ENCODE measurements at regions not wholly inside any gene's neighbourhood (a gene's known extent, or its start where the extent isn't known, plus 50 kb on each side); places are given as distances from the start of the nearest gene placed in this dataset.
"Not testable (repeated sequence)": the region's sequence is repeated elsewhere in the genome, so short reads cannot be mapped to it uniquely, and the experiment has no call there.

DNA sequence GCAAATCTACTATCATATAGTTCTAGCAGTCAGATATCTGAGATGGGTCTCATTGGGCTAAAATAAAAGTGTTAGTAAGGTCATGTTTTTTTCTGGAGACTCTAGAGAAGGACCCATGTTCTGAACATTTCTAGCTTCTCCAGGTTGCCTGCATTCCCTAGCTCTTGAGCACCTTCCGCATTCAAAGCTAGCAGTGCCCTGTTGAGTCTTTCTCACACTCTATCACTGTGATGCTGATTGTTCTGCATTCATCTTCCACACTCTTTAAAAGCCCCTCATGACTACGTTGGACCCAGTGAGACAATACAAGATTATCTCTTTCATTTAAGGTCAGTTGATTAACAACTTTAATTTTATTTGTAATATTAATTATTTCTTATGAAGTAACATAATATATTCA is 433.3 kb upstream of the CHORDC1 start:
- no peak overlapping the region for H3K4me3 Mint-ChIP-seq
- H3K36me3 Mint-ChIP-seq (ENCODE audit: insufficient read depth) = no peaks in the 10 kb centered on the region
- no peaks in the 10 kb centered on the region for H3K4me1 Mint-ChIP-seq (ENCODE audit: low read depth)
- ATAC-seq (no peak), DNase-seq (no peak)
- peaks cover 5% of the 10 kb centered on the region for H3K9me3 Mint-ChIP-seq
- H3K27me3 Mint-ChIP-seq (ENCODE audit: low read depth) = no peaks in the 10 kb centered on the region

DNA sequence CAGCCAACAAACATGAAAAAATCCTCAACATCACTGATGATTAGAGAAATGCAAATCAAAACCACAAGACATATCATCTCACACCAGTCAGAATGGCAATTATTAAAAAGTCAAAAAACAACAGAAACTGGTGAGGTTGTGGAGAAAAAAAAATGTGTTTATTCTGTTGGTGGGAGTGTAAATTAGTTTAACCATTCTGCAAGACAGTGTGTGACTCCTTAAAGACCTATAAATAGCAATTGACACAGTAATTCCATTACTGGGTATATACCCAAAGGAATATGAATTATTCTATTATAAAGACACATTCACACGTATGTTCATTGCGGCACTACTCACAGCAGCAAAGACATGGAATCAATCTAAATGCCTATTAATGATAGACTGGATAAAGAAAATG is 427.3 kb upstream of the CHORDC1 start:
- H3K4me1 Mint-ChIP-seq (ENCODE audit: low read depth) = no peaks in the 10 kb centered on the region
- no peaks in the 10 kb centered on the region for H3K36me3 Mint-ChIP-seq (ENCODE audit: insufficient read depth)
- no peak overlapping the region for H3K4me3 Mint-ChIP-seq
- H3K9me3 Mint-ChIP-seq = peaks cover 5% of the 10 kb centered on the region
- H3K27me3 Mint-ChIP-seq (ENCODE audit: low read depth) = no peaks in the 10 kb centered on the region
- DNase-seq = no peak
- no peak for ATAC-seq

DNA sequence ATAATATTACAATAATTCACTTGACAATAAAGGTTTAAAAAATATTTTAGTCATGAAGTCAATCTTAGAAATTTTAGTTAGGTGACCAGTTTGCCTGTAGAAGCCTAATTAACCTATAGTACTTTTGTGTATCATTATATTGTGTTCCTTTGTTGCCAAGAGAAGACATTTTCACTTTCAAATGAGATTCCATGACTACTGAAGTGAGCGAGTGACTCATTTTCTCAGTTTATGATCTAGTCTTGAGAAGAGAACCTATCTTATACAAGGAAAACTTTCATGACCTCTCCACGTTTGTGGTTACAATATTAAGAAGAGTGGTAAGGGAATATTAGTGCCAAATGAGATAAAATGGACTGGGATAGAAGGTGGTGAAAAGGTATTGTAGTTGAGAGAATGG is 423.9 kb upstream of the CHORDC1 start:
- Mint-ChIP-seq H3K4me3 (no peak overlapping the region), H3K4me1 (ENCODE audit: low read depth) (no peaks in the 10 kb centered on the region), H3K9me3 (no peaks in the 10 kb centered on the region), H3K27me3 (ENCODE audit: low read depth) (no peaks in the 10 kb centered on the region), H3K36me3 (ENCODE audit: insufficient read depth) (no peaks in the 10 kb centered on the region)
- ATAC-seq (no peak), DNase-seq (no peak)

- no peaks in the 10 kb centered on the region for H3K9me3 Mint-ChIP-seq
- no peaks in the 10 kb centered on the region for H3K36me3 Mint-ChIP-seq (ENCODE audit: insufficient read depth)
- H3K4me1 Mint-ChIP-seq (ENCODE audit: low read depth) = no peaks in the 10 kb centered on the region
Measured at GRCh38 chr11:90646266-90646665, 423.4 kb upstream of the CHORDC1 start.

DNA sequence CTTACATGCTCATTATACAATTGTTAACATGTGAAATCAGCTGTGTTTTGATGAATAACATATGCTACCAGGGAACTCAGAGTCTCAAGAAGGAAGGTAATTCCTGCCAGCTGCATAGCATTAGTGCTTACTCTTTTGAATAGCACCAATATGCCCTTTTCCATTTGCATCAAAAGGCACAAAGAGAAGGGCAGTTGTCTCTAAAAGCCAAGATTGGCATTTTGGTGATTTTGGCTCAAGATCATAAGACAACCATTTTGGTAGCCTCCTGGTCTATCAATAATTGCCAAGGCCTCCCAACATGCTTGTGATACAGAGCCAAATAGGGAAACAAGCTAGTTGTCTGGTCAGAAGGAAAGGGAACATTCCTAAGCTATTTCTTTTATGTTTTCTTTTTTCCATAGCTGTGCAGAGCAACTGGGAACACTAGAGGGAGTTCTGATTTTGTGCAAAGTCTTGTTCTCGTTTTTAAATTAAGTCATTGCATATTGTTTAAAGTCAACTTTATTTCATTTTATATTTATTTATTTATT is 416.7 kb upstream of the CHORDC1 start:
- no peak for ATAC-seq
- no peak for DNase-seq
- Mint-ChIP-seq H3K9me3 (no peaks in the 10 kb centered on the region), H3K4me1 (ENCODE audit: low read depth) (no peaks in the 10 kb centered on the region), H3K4me3 (no peak overlapping the region), H3K27me3 (ENCODE audit: low read depth) (no peaks in the 10 kb centered on the region), H3K36me3 (ENCODE audit: insufficient read depth) (no peaks in the 10 kb centered on the region)

More at GRCh38 chr11:90646266-90646665, 423.4 kb upstream of the CHORDC1 start:
- Mint-ChIP-seq H3K27me3 (ENCODE audit: low read depth) (no peaks in the 10 kb centered on the region), H3K4me3 (no peak overlapping the region)
- DNase-seq (no peak), ATAC-seq (no peak)

DNA sequence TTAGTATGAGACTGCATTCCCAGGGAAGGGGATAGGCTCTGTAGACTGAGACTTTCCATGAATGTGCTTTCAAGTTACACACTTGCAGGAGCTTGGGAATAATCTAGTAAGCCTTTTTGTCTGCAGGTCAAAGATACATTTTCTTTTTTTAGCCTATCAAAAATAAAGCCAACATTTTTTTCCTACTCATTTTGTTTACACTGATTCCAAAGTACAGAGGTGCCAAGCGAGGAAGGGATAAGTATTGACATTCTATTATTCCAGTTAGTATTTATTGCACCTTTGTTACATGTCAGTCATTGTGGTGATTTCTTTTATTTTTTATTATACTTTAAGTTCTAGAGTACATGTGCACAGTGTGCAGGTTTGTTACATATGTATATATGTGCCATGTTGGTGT is 413.0 kb upstream of the CHORDC1 start:
- H3K4me1 Mint-ChIP-seq (ENCODE audit: low read depth) = no peaks in the 10 kb centered on the region
- no peaks in the 10 kb centered on the region for H3K36me3 Mint-ChIP-seq (ENCODE audit: insufficient read depth)
- ATAC-seq = no peak
- no peaks in the 10 kb centered on the region for H3K27me3 Mint-ChIP-seq (ENCODE audit: low read depth)
- H3K4me3 Mint-ChIP-seq = no peak overlapping the region
- DNase-seq = no peak
- H3K9me3 Mint-ChIP-seq = no peaks in the 10 kb centered on the region

DNA sequence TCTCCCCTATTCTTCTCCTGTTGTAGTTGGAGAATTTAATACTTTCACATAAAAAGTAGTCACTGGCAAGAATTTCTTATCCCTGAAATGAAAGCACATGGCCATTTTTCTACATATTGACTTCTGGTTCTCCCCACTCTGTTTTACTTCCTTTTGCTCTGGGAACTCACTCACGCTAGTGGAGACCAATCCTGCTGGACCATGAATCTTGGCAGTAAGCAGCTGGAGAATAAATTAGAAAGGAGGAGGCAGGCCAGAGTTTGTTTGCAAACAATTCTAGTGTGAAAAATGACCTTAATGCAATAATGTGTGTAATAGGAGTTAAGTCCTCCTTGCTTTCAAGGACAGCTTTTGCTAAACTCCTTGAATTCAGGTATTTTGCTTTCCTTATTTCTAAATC is 412.3 kb upstream of the CHORDC1 start:
- H3K36me3 Mint-ChIP-seq (ENCODE audit: insufficient read depth) = no peaks in the 10 kb centered on the region
- no peaks in the 10 kb centered on the region for H3K4me1 Mint-ChIP-seq (ENCODE audit: low read depth)
- no peaks in the 10 kb centered on the region for H3K9me3 Mint-ChIP-seq
- H3K27me3 Mint-ChIP-seq (ENCODE audit: low read depth) = no peaks in the 10 kb centered on the region
- DNase-seq (no peak), ATAC-seq (no peak)
- no peak overlapping the region for H3K4me3 Mint-ChIP-seq

GRCh38 chr11:90630176-90630575 is 407.3 kb upstream of the CHORDC1 start:
- Mint-ChIP-seq H3K27me3 (ENCODE audit: low read depth) (no peaks in the 10 kb centered on the region), H3K4me1 (ENCODE audit: low read depth) (no peaks in the 10 kb centered on the region), H3K36me3 (ENCODE audit: insufficient read depth) (no peaks in the 10 kb centered on the region), H3K4me3 (no peak overlapping the region), H3K9me3 (no peaks in the 10 kb centered on the region)
- no peak for ATAC-seq
- no peak for DNase-seq

- Mint-ChIP-seq H3K36me3 (ENCODE audit: insufficient read depth) (no peaks in the 10 kb centered on the region), H3K27me3 (ENCODE audit: low read depth) (no peaks in the 10 kb centered on the region), H3K4me3 (no peak overlapping the region), H3K4me1 (ENCODE audit: low read depth) (no peaks in the 10 kb centered on the region), H3K9me3 (no peaks in the 10 kb centered on the region)
- DNase-seq (no peak), ATAC-seq (no peak)
Measured at GRCh38 chr11:90629229-90629806, 406.5 kb upstream of the CHORDC1 start.

- no peak overlapping the region for H3K4me3 Mint-ChIP-seq
- ATAC-seq (no peak), DNase-seq (no peak)
- no peaks in the 10 kb centered on the region for H3K36me3 Mint-ChIP-seq (ENCODE audit: insufficient read depth)
- no peaks in the 10 kb centered on the region for H3K9me3 Mint-ChIP-seq
- H3K4me1 Mint-ChIP-seq (ENCODE audit: low read depth) = no peaks in the 10 kb centered on the region
- H3K27me3 Mint-ChIP-seq (ENCODE audit: low read depth) = no peaks in the 10 kb centered on the region
Measured at GRCh38 chr11:90614318-90614717, 391.5 kb upstream of the CHORDC1 start.

- H3K36me3 Mint-ChIP-seq (ENCODE audit: insufficient read depth); H3K9me3 Mint-ChIP-seq; DNase-seq; H3K4me3 Mint-ChIP-seq; ATAC-seq; H3K27me3 Mint-ChIP-seq (ENCODE audit: low read depth); H3K4me1 Mint-ChIP-seq (ENCODE audit: low read depth): not testable (repeated sequence)
Measured at GRCh38 chr11:90613037-90613436, 390.2 kb upstream of the CHORDC1 start.

DNA sequence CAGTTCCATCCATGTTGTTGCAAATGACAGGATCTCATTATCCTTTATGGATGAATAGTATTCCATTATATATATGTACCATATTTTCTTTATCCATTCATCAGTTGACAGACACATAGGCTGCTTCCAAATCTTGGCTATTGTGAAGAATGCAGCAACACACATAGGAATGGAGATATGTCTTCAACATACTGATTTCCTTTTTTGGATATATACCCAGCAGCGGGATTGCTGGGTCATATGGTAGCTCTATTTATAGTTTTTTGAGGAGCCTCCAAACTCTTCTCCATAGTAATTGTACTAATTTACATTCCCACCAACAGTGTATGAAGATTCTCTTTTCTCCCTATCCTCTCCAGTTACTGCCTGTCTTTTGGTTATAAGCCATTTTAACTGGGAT is 383.9 kb upstream of the CHORDC1 start:
- Mint-ChIP-seq H3K4me3 (no peak overlapping the region), H3K9me3 (peaks cover 3% of the 10 kb centered on the region), H3K4me1 (ENCODE audit: low read depth) (no peaks in the 10 kb centered on the region), H3K36me3 (ENCODE audit: insufficient read depth) (no peaks in the 10 kb centered on the region), H3K27me3 (ENCODE audit: low read depth) (no peaks in the 10 kb centered on the region)
- DNase-seq (no peak), ATAC-seq (no peak)

- H3K4me1 Mint-ChIP-seq (ENCODE audit: low read depth) = no peaks in the 10 kb centered on the region
- H3K27me3 Mint-ChIP-seq (ENCODE audit: low read depth) = no peaks in the 10 kb centered on the region
- DNase-seq = no peak
- ATAC-seq = no peak
- H3K36me3 Mint-ChIP-seq (ENCODE audit: insufficient read depth) = no peaks in the 10 kb centered on the region
- H3K9me3 Mint-ChIP-seq = peaks cover 10% of the 10 kb centered on the region
- H3K4me3 Mint-ChIP-seq = no peak overlapping the region
Measured at GRCh38 chr11:90601261-90601660, 378.4 kb upstream of the CHORDC1 start.

- Mint-ChIP-seq H3K27me3 (ENCODE audit: low read depth) (no peaks in the 10 kb centered on the region), H3K4me3 (no peak overlapping the region), H3K4me1 (ENCODE audit: low read depth) (no peaks in the 10 kb centered on the region), H3K9me3 (peaks cover 15% of the 10 kb centered on the region), H3K36me3 (ENCODE audit: insufficient read depth) (no peaks in the 10 kb centered on the region)
- DNase-seq (no peak), ATAC-seq (no peak)
Measured at GRCh38 chr11:90594658-90595057, 371.8 kb upstream of the CHORDC1 start.

GRCh38 chr11:90593099-90593498 is 370.2 kb upstream of the CHORDC1 start:
- H3K4me3 Mint-ChIP-seq = no peak overlapping the region
- no peaks in the 10 kb centered on the region for H3K36me3 Mint-ChIP-seq (ENCODE audit: insufficient read depth)
- peaks cover 12% of the 10 kb centered on the region for H3K9me3 Mint-ChIP-seq
- H3K4me1 Mint-ChIP-seq (ENCODE audit: low read depth) = no peaks in the 10 kb centered on the region
- no peak for ATAC-seq
- H3K27me3 Mint-ChIP-seq (ENCODE audit: low read depth) = no peaks in the 10 kb centered on the region
- no peak for DNase-seq

DNA sequence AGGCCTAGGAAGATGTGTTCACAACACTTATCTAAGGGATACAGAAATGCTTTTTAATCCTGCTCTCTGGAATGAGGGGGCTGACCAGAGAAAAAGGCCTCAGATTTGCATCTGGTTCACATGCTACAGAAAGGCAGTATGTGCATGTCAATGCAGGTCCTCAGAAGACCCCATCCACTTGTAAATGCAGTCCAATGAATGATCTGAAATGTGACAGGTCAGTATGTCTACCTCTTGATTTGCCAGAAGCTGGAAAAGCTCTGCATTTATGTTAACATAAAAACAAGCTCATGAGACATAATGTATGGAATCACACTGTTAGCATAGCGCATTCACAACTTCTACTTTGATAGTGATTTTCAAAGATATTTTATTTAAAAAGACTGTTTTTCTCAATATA is 367.4 kb upstream of the CHORDC1 start:
- H3K27me3 Mint-ChIP-seq (ENCODE audit: low read depth) = no peaks in the 10 kb centered on the region
- no peaks in the 10 kb centered on the region for H3K36me3 Mint-ChIP-seq (ENCODE audit: insufficient read depth)
- DNase-seq = no peak
- H3K9me3 Mint-ChIP-seq = peaks cover 7% of the 10 kb centered on the region
- ATAC-seq = no peak
- H3K4me1 Mint-ChIP-seq (ENCODE audit: low read depth) = no peaks in the 10 kb centered on the region
- no peak overlapping the region for H3K4me3 Mint-ChIP-seq

Data from activated T-cell treated with anti-CD3 and anti-CD28 coated beads, Interleukin-2, amount 50 U/mL, for 4 hours (primary cell).